ENCODE measurements at regions not wholly inside any gene's neighbourhood (a gene's known extent, or its start where the extent isn't known, plus 50 kb on each side); places are given as distances from the start of the nearest gene placed in this dataset.

- DNase-seq (ENCODE audit: extremely low read depth in 1 of 2, low read depth in 1 of 2): no peak
These were observed 93.5 kb downstream of the SIK1 start for GRCh38 chr21:43333298-43334062.

GRCh38 chr21:43332861-43333297 is 94.1 kb downstream of the SIK1 start:
- no peak for DNase-seq (ENCODE audit: extremely low read depth in 1 of 2, low read depth in 1 of 2)

GRCh38 chr21:43331962-43332828 is 94.7 kb downstream of the SIK1 start:
- DNase-seq (ENCODE audit: extremely low read depth in 1 of 2, low read depth in 1 of 2): no peak

GRCh38 chr21:43331111-43331961 is 95.6 kb downstream of the SIK1 start:
- no peak for DNase-seq (ENCODE audit: extremely low read depth in 1 of 2, low read depth in 1 of 2)

GRCh38 chr21:43330306-43330881 is 96.5 kb downstream of the SIK1 start:
- DNase-seq (ENCODE audit: extremely low read depth in 1 of 2, low read depth in 1 of 2): no peak

- no peak for DNase-seq (ENCODE audit: extremely low read depth in 1 of 2, low read depth in 1 of 2)
These were observed 97.1 kb downstream of the SIK1 start for GRCh38 chr21:43329711-43330269.

GRCh38 chr21:43328958-43329691 is 97.8 kb downstream of the SIK1 start:
- no peak for DNase-seq (ENCODE audit: extremely low read depth in 1 of 2, low read depth in 1 of 2)

GRCh38 chr21:43328185-43328957 is 98.6 kb downstream of the SIK1 start:
- no peak for DNase-seq (ENCODE audit: extremely low read depth in 1 of 2, low read depth in 1 of 2)

GRCh38 chr21:43325968-43326715 is 100.8 kb downstream of the SIK1 start:
- no peak for DNase-seq (ENCODE audit: extremely low read depth in 1 of 2, low read depth in 1 of 2)

- no peak for DNase-seq (ENCODE audit: extremely low read depth in 1 of 2, low read depth in 1 of 2)
These were observed 101.9 kb downstream of the SIK1 start for GRCh38 chr21:43325036-43325435.

GRCh38 chr21:43324596-43324995 is 102.3 kb downstream of the SIK1 start:
- DNase-seq (ENCODE audit: extremely low read depth in 1 of 2, low read depth in 1 of 2): no peak

- no peak for DNase-seq (ENCODE audit: extremely low read depth in 1 of 2, low read depth in 1 of 2)
These were observed 103.5 kb downstream of the SIK1 start for GRCh38 chr21:43323244-43324005.

- no peak for DNase-seq (ENCODE audit: extremely low read depth in 1 of 2, low read depth in 1 of 2)
These were observed 104.1 kb downstream of the SIK1 start for GRCh38 chr21:43322805-43323204.

- DNase-seq (ENCODE audit: extremely low read depth in 1 of 2, low read depth in 1 of 2): no peak
These were observed 104.6 kb downstream of the SIK1 start for GRCh38 chr21:43322311-43322710.

GRCh38 chr21:43321611-43322010 is 105.3 kb downstream of the SIK1 start:
- DNase-seq (ENCODE audit: extremely low read depth in 1 of 2, low read depth in 1 of 2): no peak

- no peak for DNase-seq (ENCODE audit: extremely low read depth in 1 of 2, low read depth in 1 of 2)
These were observed 105.8 kb downstream of the SIK1 start for GRCh38 chr21:43321111-43321510.

GRCh38 chr21:43320526-43320925 is 106.4 kb downstream of the SIK1 start:
- DNase-seq (ENCODE audit: extremely low read depth in 1 of 2, low read depth in 1 of 2): no peak

Measured in stimulated activated CD8-positive, alpha-beta memory T cell treated with anti-CD3 and anti-CD28 coated beads, Interleukin-7, amount 100 ng/mL, for 48 hours (primary cell).